ENCODE measurements at regions not wholly inside any gene's neighbourhood (a gene's known extent, or its start where the extent isn't known, plus 50 kb on each side); places are given as distances from the start of the nearest gene placed in this dataset.

DNA sequence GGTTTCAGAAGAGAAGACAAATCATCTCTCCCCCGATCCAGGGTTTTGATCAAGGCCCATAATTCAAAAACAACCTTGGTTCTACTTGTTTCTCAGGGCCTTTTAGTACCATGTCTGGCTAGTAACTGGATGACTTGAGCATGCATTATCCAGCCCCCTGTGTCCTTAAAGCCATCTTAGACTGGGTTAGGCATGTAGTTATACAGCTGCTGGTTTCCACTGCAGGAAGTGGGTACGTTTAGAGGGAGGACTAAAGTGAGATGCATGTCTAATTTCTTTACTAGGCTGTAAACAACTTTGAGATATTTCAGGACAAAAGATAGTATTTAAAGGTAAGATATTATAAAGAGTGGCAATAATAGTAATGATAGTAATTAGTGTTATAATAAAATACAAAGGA is 372.0 kb downstream of the PLK2 start:
- TF ChIP-seq, protein P1, sequence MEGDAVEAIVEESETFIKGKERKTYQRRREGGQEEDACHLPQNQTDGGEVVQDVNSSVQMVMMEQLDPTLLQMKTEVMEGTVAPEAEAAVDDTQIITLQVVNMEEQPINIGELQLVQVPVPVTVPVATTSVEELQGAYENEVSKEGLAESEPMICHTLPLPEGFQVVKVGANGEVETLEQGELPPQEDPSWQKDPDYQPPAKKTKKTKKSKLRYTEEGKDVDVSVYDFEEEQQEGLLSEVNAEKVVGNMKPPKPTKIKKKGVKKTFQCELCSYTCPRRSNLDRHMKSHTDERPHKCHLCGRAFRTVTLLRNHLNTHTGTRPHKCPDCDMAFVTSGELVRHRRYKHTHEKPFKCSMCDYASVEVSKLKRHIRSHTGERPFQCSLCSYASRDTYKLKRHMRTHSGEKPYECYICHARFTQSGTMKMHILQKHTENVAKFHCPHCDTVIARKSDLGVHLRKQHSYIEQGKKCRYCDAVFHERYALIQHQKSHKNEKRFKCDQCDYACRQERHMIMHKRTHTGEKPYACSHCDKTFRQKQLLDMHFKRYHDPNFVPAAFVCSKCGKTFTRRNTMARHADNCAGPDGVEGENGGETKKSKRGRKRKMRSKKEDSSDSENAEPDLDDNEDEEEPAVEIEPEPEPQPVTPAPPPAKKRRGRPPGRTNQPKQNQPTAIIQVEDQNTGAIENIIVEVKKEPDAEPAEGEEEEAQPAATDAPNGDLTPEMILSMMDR (IDR thresholded peaks at IDR 0.05; ENCODE audit: unreplicated experiment) = no peak
- Mint-ChIP-seq H3K4me1 (ENCODE audit: low read depth) (peaks cover 2% of the 10 kb centered on the region), H3K9me3 (ENCODE audit: low read depth) (no peaks in the 10 kb centered on the region), H3K27me3 (no peaks in the 10 kb centered on the region), H3K36me3 (ENCODE audit: insufficient read depth) (no peaks in the 10 kb centered on the region), H3K4me3 (ENCODE audit: low read depth) (no peak overlapping the region), H3K27ac (no peak overlapping the region)
- DNase-seq (ENCODE audit: low spot score, unreplicated experiment) = no peak

DNA sequence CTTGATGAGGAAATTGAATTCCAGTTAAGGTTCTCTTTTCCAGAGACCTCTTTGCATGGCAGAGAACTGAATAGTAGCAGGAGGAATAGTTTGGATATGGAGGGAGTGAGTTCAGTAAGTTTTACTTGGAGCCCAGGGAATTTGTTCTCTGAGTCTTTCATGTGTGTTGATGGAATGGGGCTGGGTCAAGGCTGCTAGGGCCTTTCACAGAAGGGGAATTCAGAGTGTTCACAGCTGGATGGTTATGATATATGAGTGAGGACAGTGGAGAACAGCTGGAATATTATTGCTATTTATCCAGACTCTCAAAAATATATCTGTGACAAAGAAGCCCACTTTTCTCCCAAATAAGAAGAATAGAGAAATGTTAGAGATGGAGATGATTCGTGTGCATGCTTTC is 372.8 kb downstream of the PLK2 start:
- Mint-ChIP-seq H3K36me3 (ENCODE audit: insufficient read depth) (no peaks in the 10 kb centered on the region), H3K9me3 (ENCODE audit: low read depth) (no peaks in the 10 kb centered on the region), H3K4me3 (ENCODE audit: low read depth) (no peak overlapping the region), H3K4me1 (ENCODE audit: low read depth) (peaks cover 2% of the 10 kb centered on the region), H3K27me3 (no peaks in the 10 kb centered on the region), H3K27ac (no peak overlapping the region)
- no peak for DNase-seq (ENCODE audit: low spot score, unreplicated experiment)
- TF ChIP-seq, protein P1 (IDR thresholded peaks at IDR 0.05; ENCODE audit: unreplicated experiment) = no peak

DNA sequence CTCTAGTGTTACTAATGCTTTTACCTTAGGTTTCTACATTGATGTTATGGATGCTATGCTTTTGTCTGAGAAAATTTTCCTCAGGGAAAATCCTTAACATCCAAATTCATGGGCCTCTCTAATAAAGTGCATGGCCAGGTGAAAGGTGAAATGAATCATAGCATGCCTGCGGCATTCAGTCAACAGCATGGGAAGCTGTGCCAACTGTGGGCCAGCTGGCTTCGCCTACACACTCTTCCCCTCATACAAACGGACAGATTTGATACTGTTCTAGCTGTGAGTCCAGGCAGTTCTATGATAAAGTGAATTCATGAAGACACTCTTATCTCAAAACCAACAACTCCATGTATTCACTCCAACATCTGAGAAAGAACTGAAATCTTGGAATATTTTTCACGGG is 374.1 kb downstream of the PLK2 start:
- Mint-ChIP-seq H3K27ac (no peak overlapping the region), H3K36me3 (ENCODE audit: insufficient read depth) (no peaks in the 10 kb centered on the region), H3K4me1 (ENCODE audit: low read depth) (peaks cover 2% of the 10 kb centered on the region), H3K27me3 (no peaks in the 10 kb centered on the region), H3K9me3 (ENCODE audit: low read depth) (no peaks in the 10 kb centered on the region), H3K4me3 (ENCODE audit: low read depth) (no peak overlapping the region)
- TF ChIP-seq, protein P1 (IDR thresholded peaks at IDR 0.05; ENCODE audit: unreplicated experiment) = no peak
- DNase-seq (ENCODE audit: low spot score, unreplicated experiment) = no peak

DNA sequence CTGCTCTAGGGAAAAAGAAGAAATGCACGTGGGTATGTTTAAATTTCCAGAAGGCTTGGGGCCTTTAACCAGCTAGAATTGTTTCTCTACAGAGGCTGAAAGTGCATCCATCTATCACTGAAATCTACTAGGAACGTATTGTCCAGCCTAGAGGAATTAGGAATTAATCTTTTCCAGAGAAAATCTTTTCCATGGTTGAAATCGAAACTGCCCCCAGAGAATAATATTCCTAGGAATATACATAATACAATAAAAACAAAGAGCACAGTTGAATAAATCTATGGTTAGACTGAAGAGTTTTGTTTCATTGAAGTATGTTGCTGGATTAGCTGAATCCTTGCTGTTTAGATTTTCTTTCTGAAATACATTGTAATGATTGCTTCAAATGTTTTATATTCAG is 378.5 kb downstream of the PLK2 start:
- Mint-ChIP-seq H3K9me3 (ENCODE audit: low read depth) (no peaks in the 10 kb centered on the region), H3K36me3 (ENCODE audit: insufficient read depth) (no peaks in the 10 kb centered on the region)

DNA sequence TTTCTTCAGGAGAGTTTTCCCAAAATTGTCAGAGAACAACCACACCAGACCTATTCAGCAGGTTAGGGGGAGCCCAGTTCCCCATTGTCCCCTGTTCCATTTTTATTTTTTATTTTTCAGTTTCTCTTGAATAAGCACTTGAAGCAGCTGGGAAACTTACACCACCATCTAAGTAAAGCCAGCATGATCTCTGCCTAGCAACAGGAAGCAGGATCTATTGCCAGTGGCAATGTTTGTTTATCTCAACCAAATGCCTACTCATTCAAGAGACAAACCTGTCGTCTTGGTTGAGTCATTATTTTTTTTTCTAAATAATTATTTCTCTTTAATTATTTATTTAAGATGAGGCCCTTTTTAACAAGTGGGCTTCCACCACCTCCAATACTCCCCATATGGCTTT is 379.3 kb downstream of the PLK2 start:
- peaks cover 6% of the 10 kb centered on the region for H3K4me1 Mint-ChIP-seq (ENCODE audit: low read depth)
- no peak overlapping the region for H3K4me3 Mint-ChIP-seq (ENCODE audit: low read depth)
- H3K27me3 Mint-ChIP-seq = no peaks in the 10 kb centered on the region
- H3K36me3 Mint-ChIP-seq (ENCODE audit: insufficient read depth) = no peaks in the 10 kb centered on the region
- H3K9me3 Mint-ChIP-seq (ENCODE audit: low read depth) = no peaks in the 10 kb centered on the region
- no peak for DNase-seq (ENCODE audit: low spot score, unreplicated experiment)
- H3K27ac Mint-ChIP-seq = no peak overlapping the region
- TF ChIP-seq, protein P1 (IDR thresholded peaks at IDR 0.05; ENCODE audit: unreplicated experiment) = no peak

More for the DNA sequence above, 378.5 kb downstream of the PLK2 start:
- DNase-seq (ENCODE audit: low spot score, unreplicated experiment) = no peak
- peaks cover 6% of the 10 kb centered on the region for H3K4me1 Mint-ChIP-seq (ENCODE audit: low read depth)
- no peaks in the 10 kb centered on the region for H3K27me3 Mint-ChIP-seq
- H3K27ac Mint-ChIP-seq = no peak overlapping the region
- no peak overlapping the region for H3K4me3 Mint-ChIP-seq (ENCODE audit: low read depth)
- TF ChIP-seq, protein P1 (IDR thresholded peaks at IDR 0.05; ENCODE audit: unreplicated experiment) = no peak
